ENCODE measurements at regions not wholly inside any gene's neighbourhood (a gene's known extent, or its start where the extent isn't known, plus 50 kb on each side); places are given as distances from the start of the nearest gene placed in this dataset.
A peak's percentile ranks its signal among the peaks of the same experiment; 100 is the strongest.

DNA sequence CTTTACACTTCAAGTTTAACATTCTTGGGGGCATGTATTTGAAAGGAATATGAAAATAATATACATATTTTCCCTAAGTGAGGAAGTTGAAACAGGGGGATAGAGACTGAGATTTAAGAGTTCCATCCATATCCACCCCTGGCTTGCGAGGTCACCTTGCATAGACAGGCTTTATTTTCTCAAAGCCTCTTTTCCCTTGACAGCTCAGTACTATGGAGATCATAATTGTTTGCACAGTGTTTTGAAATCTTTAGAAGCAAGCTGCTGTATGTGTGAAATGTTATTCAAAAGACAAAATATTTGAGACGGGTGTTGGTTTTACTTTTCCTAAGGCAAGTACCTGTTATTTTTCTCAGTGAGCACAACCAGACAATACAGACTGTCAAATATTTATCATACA lies 163.1 kb downstream of the LRRC70 start:
- ATAC-seq, result no peak
- Mint-ChIP-seq H3K27me3 (no peaks in the 10 kb centered on the region), H3K4me3 (no peak overlapping the region)

DNA sequence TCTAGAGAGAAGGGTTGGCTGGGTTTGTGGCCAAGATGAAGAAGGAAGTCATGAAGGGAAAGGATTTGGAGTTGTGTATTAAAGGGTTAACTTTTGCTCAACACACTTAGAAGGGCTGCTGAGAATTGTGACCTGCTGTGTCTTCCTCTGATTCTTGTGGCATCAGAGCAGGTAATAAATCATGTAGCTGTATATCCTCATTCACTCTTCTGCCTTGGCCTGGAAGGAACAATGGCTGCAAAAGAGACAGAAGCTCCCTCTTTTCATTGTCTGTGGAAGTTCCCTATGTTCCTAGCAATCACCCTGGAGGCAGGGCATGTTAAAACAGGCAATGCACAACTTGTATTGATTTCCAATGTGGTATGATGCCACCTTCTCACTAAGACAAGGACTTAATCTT lies 159.1 kb downstream of the LRRC70 start:
- ATAC-seq (no peak), DNase-seq (no peak)
- no peak overlapping the region for H3K27ac Mint-ChIP-seq

More for the DNA sequence above, 163.1 kb downstream of the LRRC70 start:
- DNase-seq, result no peak
- Mint-ChIP-seq H3K27ac (no peak overlapping the region), H3K4me1 (no peaks in the 10 kb centered on the region), H3K9me3 (no peaks in the 10 kb centered on the region)

DNA sequence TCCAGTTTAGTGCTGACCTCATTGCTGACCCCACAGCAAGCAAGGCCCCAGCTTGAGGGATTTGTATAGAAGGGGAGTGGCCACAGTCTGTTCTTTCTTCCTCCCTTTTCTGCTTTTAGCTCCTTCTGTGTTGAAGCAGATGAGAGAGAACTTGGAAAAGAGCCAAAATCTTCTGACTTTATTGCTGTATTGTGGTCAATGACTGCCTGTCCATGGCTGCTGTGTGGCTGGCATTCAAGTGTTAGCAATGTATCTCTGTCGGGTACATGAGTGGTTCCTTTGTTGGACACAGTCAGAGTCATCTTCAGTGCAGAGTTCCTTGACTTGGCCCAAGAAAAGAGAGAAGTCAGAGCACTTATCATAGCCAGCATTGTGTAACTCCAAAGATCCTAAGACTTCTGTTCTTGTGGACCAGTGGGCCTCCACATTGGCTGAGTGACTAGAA lies 154.1 kb downstream of the LRRC70 start:
- H3K4me3 Mint-ChIP-seq, result no peak overlapping the region
- no peak for DNase-seq
- peaks cover 10% of the 10 kb centered on the region for H3K27me3 Mint-ChIP-seq
- no peak for ATAC-seq
- no peaks in the 10 kb centered on the region for H3K4me1 Mint-ChIP-seq
- no peak overlapping the region for H3K27ac Mint-ChIP-seq
- no peaks in the 10 kb centered on the region for H3K9me3 Mint-ChIP-seq

More for the DNA sequence above, 159.1 kb downstream of the LRRC70 start:
- Mint-ChIP-seq H3K9me3 (no peaks in the 10 kb centered on the region), H3K4me3 (no peak overlapping the region), H3K27me3 (peaks cover 1% of the 10 kb centered on the region), H3K4me1 (no peaks in the 10 kb centered on the region)

GRCh38 chr5:62731022-62731421 lies 152.4 kb downstream of the LRRC70 start:
- DNase-seq, result no peak
- Mint-ChIP-seq H3K9me3 (no peaks in the 10 kb centered on the region), H3K4me3 (no peak overlapping the region)

GRCh38 chr5:62729675-62730074 lies 151.1 kb downstream of the LRRC70 start:
- Mint-ChIP-seq H3K27ac (no peak overlapping the region), H3K4me1 (no peaks in the 10 kb centered on the region), H3K4me3 (no peak overlapping the region), H3K9me3 (no peaks in the 10 kb centered on the region), H3K27me3 (peaks cover 10% of the 10 kb centered on the region)
- DNase-seq (no peak), ATAC-seq (no peak)

More at GRCh38 chr5:62731022-62731421, 152.4 kb downstream of the LRRC70 start:
- Mint-ChIP-seq H3K4me1 (no peaks in the 10 kb centered on the region), H3K27me3 (peaks cover 10% of the 10 kb centered on the region), H3K27ac (no peak overlapping the region)
- ATAC-seq, result peak; percentile 33

DNA sequence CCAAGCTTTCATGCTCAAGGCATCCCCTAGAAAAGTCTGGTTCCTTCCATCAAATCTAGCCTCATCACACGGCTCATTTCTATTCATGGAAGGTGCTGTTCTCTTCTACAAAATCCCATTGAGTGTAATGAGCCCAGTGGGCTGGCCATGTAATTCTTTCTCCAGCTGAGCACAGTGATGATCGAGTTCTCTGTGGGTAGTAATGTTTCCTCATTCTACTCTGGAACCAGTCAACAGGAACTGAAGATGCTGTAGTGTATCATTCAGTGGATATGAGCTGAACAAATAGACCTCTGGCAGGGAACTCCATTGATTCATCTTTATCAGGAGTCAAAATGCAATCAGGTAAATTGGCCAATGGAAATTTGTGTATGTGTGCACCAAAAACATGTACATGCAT lies 149.2 kb downstream of the LRRC70 start:
- no peaks in the 10 kb centered on the region for H3K4me1 Mint-ChIP-seq
- no peak overlapping the region for H3K27ac Mint-ChIP-seq
- H3K4me3 Mint-ChIP-seq, result no peak overlapping the region
- no peaks in the 10 kb centered on the region for H3K9me3 Mint-ChIP-seq
- no peak for DNase-seq
- ATAC-seq, result no peak
- H3K27me3 Mint-ChIP-seq, result peaks cover 9% of the 10 kb centered on the region

GRCh38 chr5:62727184-62727583 lies 148.6 kb downstream of the LRRC70 start:
- Mint-ChIP-seq H3K27ac (no peak overlapping the region), H3K27me3 (peaks cover 8% of the 10 kb centered on the region), H3K4me1 (no peaks in the 10 kb centered on the region), H3K9me3 (no peaks in the 10 kb centered on the region), H3K4me3 (no peak overlapping the region)
- no peak for DNase-seq
- no peak for ATAC-seq

DNA sequence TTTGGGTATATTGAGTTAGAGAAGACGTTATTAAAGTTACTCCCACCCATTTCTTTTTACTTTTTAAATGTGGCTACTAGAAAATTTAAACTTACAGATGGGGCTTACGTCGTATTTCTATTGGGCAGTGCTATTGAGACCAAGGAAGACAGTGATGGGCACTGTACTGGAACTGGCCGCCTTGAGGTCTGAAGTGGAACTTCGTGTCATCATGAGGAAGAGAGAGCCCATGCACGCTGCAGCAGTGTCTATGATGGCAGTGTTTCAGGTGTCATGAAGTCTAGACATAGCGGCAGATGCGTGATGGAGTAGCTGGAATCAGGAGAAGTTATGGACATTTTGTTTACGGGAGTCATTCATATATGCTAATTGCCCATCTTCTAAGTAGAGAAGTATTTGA lies 143.7 kb downstream of the LRRC70 start:
- no peaks in the 10 kb centered on the region for H3K9me3 Mint-ChIP-seq
- no peak for ATAC-seq
- no peak overlapping the region for H3K27ac Mint-ChIP-seq
- H3K4me3 Mint-ChIP-seq, result no peak overlapping the region
- H3K4me1 Mint-ChIP-seq, result no peaks in the 10 kb centered on the region
- no peak for DNase-seq
- peaks cover 28% of the 10 kb centered on the region for H3K27me3 Mint-ChIP-seq

DNA sequence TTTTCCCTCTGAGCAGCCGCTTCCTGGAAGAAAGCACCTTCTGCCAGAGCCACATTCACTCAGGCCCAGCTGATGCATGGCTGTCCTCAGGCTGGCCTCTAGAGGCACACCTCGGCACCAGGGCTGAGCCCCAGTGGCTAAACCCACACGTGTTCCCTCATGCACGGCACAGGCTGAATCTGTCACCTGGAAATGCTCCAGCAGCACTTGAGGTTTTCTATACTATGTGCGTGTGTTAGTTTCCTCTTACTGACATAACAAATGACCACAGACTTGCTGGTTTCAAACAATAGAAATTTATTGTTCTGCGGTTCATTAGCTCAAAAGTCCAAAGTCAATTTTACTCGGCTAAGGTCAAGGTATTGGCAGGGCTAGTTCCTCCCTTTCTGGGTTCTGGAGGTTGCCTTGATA lies 141.4 kb downstream of the LRRC70 start:
- H3K4me1 Mint-ChIP-seq, result no peaks in the 10 kb centered on the region
- ATAC-seq, result peak; percentile 74
- no peak overlapping the region for H3K4me3 Mint-ChIP-seq
- H3K27me3 Mint-ChIP-seq, result peaks cover 34% of the 10 kb centered on the region
- no peaks in the 10 kb centered on the region for H3K9me3 Mint-ChIP-seq
- peak; percentile 11 for DNase-seq
- no peak overlapping the region for H3K27ac Mint-ChIP-seq

GRCh38 chr5:62719061-62719720 lies 140.6 kb downstream of the LRRC70 start:
- Mint-ChIP-seq H3K27me3 (peaks cover 35% of the 10 kb centered on the region), H3K9me3 (no peaks in the 10 kb centered on the region), H3K4me1 (no peaks in the 10 kb centered on the region), H3K27ac (no peak overlapping the region), H3K4me3 (no peak overlapping the region)
- DNase-seq (no peak), ATAC-seq (no peak)

GRCh38 chr5:62718324-62718723 lies 139.7 kb downstream of the LRRC70 start:
- peaks cover 35% of the 10 kb centered on the region for H3K27me3 Mint-ChIP-seq
- H3K9me3 Mint-ChIP-seq, result no peaks in the 10 kb centered on the region
- ATAC-seq, result no peak

GRCh38 chr5:62717301-62717933 lies 138.8 kb downstream of the LRRC70 start:
- Mint-ChIP-seq H3K27me3 (peaks cover 32% of the 10 kb centered on the region), H3K9me3 (no peaks in the 10 kb centered on the region), H3K4me3 (no peak overlapping the region), H3K4me1 (no peaks in the 10 kb centered on the region), H3K27ac (no peak overlapping the region)
- no peak for DNase-seq
- ATAC-seq, result peak; percentile 20

More at GRCh38 chr5:62718324-62718723, 139.7 kb downstream of the LRRC70 start:
- no peak for DNase-seq
- Mint-ChIP-seq H3K4me3 (no peak overlapping the region), H3K4me1 (no peaks in the 10 kb centered on the region), H3K27ac (peak overlapping the region in 1 of 2 donors; percentile 27)

DNA sequence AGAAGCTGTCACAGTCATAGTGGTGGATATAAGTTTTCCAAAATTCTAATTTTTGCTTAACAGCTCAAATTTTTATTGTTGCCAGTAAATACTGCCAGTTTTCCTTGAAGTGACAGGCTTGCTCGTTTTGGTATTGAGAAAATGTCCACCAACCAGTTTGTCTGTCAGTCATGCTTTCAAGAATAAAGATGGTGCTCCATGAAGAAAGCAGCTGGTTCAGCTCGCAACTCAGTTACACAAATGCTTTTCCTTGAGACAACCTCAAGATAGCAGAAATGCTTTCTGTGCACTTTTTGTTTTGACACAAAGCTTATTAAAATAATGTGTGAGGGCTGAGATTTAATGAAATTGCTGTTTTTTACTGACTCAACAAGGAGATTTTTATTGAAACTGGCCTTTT lies 135.7 kb downstream of the LRRC70 start:
- Mint-ChIP-seq H3K27me3 (peaks cover 18% of the 10 kb centered on the region), H3K27ac (no peak overlapping the region), H3K9me3 (peaks cover 0 to 4% of the 10 kb centered on the region in 2 donors), H3K4me3 (no peak overlapping the region), H3K4me1 (no peaks in the 10 kb centered on the region)
- no peak for DNase-seq
- no peak for ATAC-seq

- no peak overlapping the region for H3K27ac Mint-ChIP-seq
- no peak overlapping the region for H3K4me3 Mint-ChIP-seq
- no peaks in the 10 kb centered on the region for H3K4me1 Mint-ChIP-seq
- ATAC-seq, result no peak
- no peak for DNase-seq
- H3K27me3 Mint-ChIP-seq, result no peaks in the 10 kb centered on the region
- H3K9me3 Mint-ChIP-seq, result peaks cover 5 to 15% of the 10 kb centered on the region in 2 donors
These were observed 130.1 kb downstream of the LRRC70 start for GRCh38 chr5:62708481-62709325.

DNA sequence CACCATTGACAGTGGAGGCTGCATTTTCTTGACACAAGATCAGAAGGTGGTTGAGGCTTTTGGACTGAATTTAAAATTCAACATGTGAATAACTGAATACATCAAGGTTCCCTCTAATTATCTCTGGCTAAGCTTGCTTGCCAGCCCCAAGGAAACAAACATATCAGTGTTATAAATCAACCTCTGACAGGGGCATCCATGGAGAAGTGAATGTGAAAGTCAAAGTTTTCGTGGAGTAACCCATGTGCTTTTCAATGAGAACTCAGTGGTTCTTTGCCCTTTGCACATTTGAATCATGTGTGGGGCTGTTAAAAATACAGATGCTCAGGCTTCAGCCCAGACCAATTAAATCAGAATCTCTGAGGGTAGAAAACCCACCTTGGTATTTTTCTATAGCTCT lies 128.9 kb downstream of the LRRC70 start:
- Mint-ChIP-seq H3K9me3 (peaks cover 5 to 15% of the 10 kb centered on the region in 2 donors), H3K27me3 (no peaks in the 10 kb centered on the region), H3K4me1 (no peaks in the 10 kb centered on the region), H3K4me3 (no peak overlapping the region), H3K27ac (no peak overlapping the region)
- ATAC-seq (no peak), DNase-seq (no peak)

- Mint-ChIP-seq H3K9me3 (peaks cover 5 to 15% of the 10 kb centered on the region in 2 donors), H3K4me3 (no peak overlapping the region), H3K4me1 (no peaks in the 10 kb centered on the region), H3K27ac (no peak overlapping the region), H3K27me3 (no peaks in the 10 kb centered on the region)
- ATAC-seq, result no peak
- no peak for DNase-seq
These were observed 128.5 kb downstream of the LRRC70 start for GRCh38 chr5:62707131-62707530.

All from stimulated activated naive CD8-positive, alpha-beta T cell treated with anti-CD3 and anti-CD28 coated beads, Interleukin-15, amount 100 ng/mL, for 72 hours (primary cell).